ENCODE measurements at regions not wholly inside any gene's neighbourhood (a gene's known extent, or its start where the extent isn't known, plus 50 kb on each side); places are given as distances from the start of the nearest gene placed in this dataset.

- Mint-ChIP-seq H3K4me3 (no peak overlapping the region), H3K27me3 (no peaks in the 10 kb centered on the region), H3K9me3 (no peaks in the 10 kb centered on the region), H3K4me1 (ENCODE audit: low read depth) (no peaks in the 10 kb centered on the region), H3K27ac (no peak overlapping the region), H3K36me3 (ENCODE audit: low read depth) (no peaks in the 10 kb centered on the region)
- DNase-seq, result no peak
- TF ChIP-seq CTCF (IDR thresholded peaks at IDR 0.05), result no peak
- no peak for ATAC-seq
- CTCF ChIA-PET, result no interaction called here
- intact Hi-C loops (cut with micrococcal nuclease), result no loop called here
- POLR2A ChIA-PET, result no interaction called here
Observed at GRCh38 chr2:70368545-70368944, 66.7 kb upstream of the FAM136A start.

- Mint-ChIP-seq H3K36me3 (ENCODE audit: low read depth) (no peaks in the 10 kb centered on the region), H3K4me3 (no peak overlapping the region), H3K27ac (no peak overlapping the region), H3K4me1 (ENCODE audit: low read depth) (no peaks in the 10 kb centered on the region), H3K27me3 (no peaks in the 10 kb centered on the region), H3K9me3 (no peaks in the 10 kb centered on the region)
- ChIA-PET POLR2A (no interaction called here), CTCF (no interaction called here)
- DNase-seq, result no peak
- no peak for ATAC-seq
- intact Hi-C loops (cut with micrococcal nuclease), result no loop called here
- no peak for TF ChIP-seq CTCF (IDR thresholded peaks at IDR 0.05)
Observed at GRCh38 chr2:70367722-70368323, 66.0 kb upstream of the FAM136A start.

- ChIA-PET CTCF (interaction anchor here (3.2 kb wide), 1 partner anchor 255 kb away, joined by 7 read pairs; no protein-coding TSS in a partner anchor), POLR2A (no interaction called here)
- intact Hi-C loops (cut with micrococcal nuclease), result no loop called here
- TF ChIP-seq CTCF (IDR thresholded peaks at IDR 0.05), result no peak
- DNase-seq, result no peak
- H3K36me3 Mint-ChIP-seq (ENCODE audit: low read depth), result no peaks in the 10 kb centered on the region
- no peak overlapping the region for H3K4me3 Mint-ChIP-seq
- H3K4me1 Mint-ChIP-seq (ENCODE audit: low read depth), result no peaks in the 10 kb centered on the region
- H3K9me3 Mint-ChIP-seq, result no peaks in the 10 kb centered on the region
- H3K27me3 Mint-ChIP-seq, result peaks cover 1% of the 10 kb centered on the region
- H3K27ac Mint-ChIP-seq, result no peak overlapping the region
- ATAC-seq, result no peak
Observed at GRCh38 chr2:70362661-70363060, 60.8 kb upstream of the FAM136A start.

- no peak overlapping the region for H3K27ac Mint-ChIP-seq
- H3K4me1 Mint-ChIP-seq (ENCODE audit: low read depth), result no peaks in the 10 kb centered on the region
- peaks cover 6% of the 10 kb centered on the region for H3K27me3 Mint-ChIP-seq
- H3K4me3 Mint-ChIP-seq, result no peak overlapping the region
- POLR2A ChIA-PET, result no interaction called here
- intact Hi-C loops (cut with micrococcal nuclease), result no loop called here
- DNase-seq (no peak), ATAC-seq (no peak)
- CTCF ChIA-PET, result interaction anchor here (1.0 kb wide), 1 partner anchor 19 kb away, joined by 3 read pairs; no protein-coding TSS in a partner anchor
- no peak for TF ChIP-seq CTCF (IDR thresholded peaks at IDR 0.05)
- no peaks in the 10 kb centered on the region for H3K36me3 Mint-ChIP-seq (ENCODE audit: low read depth)
- H3K9me3 Mint-ChIP-seq, result no peaks in the 10 kb centered on the region
Observed at GRCh38 chr2:70360661-70361270, 58.9 kb upstream of the FAM136A start.

GRCh38 chr2:70357684-70358071 lies 55.8 kb upstream of the FAM136A start:
- CTCF ChIA-PET, result no interaction called here

More at GRCh38 chr2:70357684-70358071, 55.8 kb upstream of the FAM136A start:
- Mint-ChIP-seq H3K4me1 (ENCODE audit: low read depth) (no peaks in the 10 kb centered on the region), H3K27me3 (peaks cover 8% of the 10 kb centered on the region), H3K9me3 (no peaks in the 10 kb centered on the region), H3K4me3 (no peak overlapping the region), H3K36me3 (ENCODE audit: low read depth) (no peaks in the 10 kb centered on the region), H3K27ac (no peak overlapping the region)
- ATAC-seq (no peak), DNase-seq (no peak)
- POLR2A ChIA-PET, result no interaction called here
- TF ChIP-seq CTCF (IDR thresholded peaks at IDR 0.05), result no peak
- intact Hi-C loops (cut with micrococcal nuclease), result no loop called here
